ENCODE measurements at regions not wholly inside any gene's neighbourhood (a gene's known extent, or its start where the extent isn't known, plus 50 kb on each side); places are given as distances from the start of the nearest gene placed in this dataset.

DNA sequence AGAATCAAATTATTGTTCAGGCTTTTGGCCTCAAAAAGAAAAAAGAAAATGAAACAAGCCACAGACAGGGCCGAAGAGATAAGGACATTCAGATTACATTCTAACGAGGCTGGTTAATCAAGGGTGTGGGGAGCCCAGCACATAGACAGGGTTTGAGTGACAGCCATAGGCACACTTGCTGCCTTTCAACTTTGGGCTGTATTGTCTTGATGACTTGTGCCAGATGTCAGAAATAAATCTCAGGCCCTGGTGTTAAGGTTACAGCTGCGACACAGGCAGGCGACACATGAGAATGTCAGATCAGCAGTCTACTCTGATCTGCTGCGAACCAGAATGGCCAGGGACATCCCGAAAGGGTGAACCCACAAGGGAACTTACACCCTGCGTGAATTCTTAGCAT is 231.2 kb upstream of the ARRDC4 start:
- Histone ChIP-seq H3K4me1 (ENCODE audit: control insufficient read depth, insufficient read depth, low read length) (peaks cover 7% of the 10 kb centered on the region), H3K27ac (ENCODE audit: low read depth, low read length) (peak overlapping the region; percentile 62), H3K9me3 (ENCODE audit: control insufficient read depth, insufficient read depth, low read length) (no peaks in the 10 kb centered on the region), H3K27me3 (ENCODE audit: control insufficient read depth, insufficient read depth, low read length) (peaks cover 2% of the 10 kb centered on the region), H3K36me3 (ENCODE audit: control insufficient read depth, insufficient read depth, low read length) (no peaks in the 10 kb centered on the region), H3K4me3 (ENCODE audit: low read depth, low read length) (no peak overlapping the region)
- DNase-seq (ENCODE audit: low read depth in 4 of 6, low spot score in 6 of 6): peak in 1 of 6 donors; percentile 25
- 44% methylated on average over 7 of the region's 7 CpGs for WGBS (ENCODE audit: insufficient coverage)

DNA sequence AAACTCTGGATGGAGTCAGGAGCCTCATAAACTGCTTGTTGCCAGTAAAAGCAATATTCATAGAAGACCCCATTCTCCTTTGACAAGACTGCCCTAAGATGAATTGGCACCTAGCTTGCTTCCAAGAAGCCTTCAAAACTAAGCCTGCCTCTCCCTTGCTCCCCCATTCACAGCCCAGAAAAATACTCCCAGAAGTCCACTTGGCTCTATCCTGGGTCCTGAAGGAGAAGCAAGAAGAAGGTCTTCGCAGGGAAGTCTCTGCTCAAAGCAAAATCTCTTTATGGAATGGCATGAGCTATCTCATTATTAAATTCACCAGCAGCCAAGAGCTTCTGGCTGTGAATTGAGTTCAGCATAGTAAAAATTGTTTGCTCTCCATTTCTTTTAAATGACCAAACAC is 230.2 kb upstream of the ARRDC4 start:
- DNase-seq (ENCODE audit: low read depth in 4 of 6, low spot score in 6 of 6): no peak
- H3K36me3 ChIP-seq (ENCODE audit: control insufficient read depth, insufficient read depth, low read length): no peaks in the 10 kb centered on the region
- peaks cover 2% of the 10 kb centered on the region for H3K27me3 ChIP-seq (ENCODE audit: control insufficient read depth, insufficient read depth, low read length)
- H3K4me1 ChIP-seq (ENCODE audit: control insufficient read depth, insufficient read depth, low read length): peaks cover 7% of the 10 kb centered on the region
- no peaks in the 10 kb centered on the region for H3K9me3 ChIP-seq (ENCODE audit: control insufficient read depth, insufficient read depth, low read length)
- no CpG with 5 or more reads among the region's 1 CpG for whole genome bisulfite sequencing (ENCODE audit: insufficient coverage)
- H3K4me3 ChIP-seq (ENCODE audit: low read depth, low read length): no peak overlapping the region
- H3K27ac ChIP-seq (ENCODE audit: low read depth, low read length): peak overlapping the region; percentile 62

DNA sequence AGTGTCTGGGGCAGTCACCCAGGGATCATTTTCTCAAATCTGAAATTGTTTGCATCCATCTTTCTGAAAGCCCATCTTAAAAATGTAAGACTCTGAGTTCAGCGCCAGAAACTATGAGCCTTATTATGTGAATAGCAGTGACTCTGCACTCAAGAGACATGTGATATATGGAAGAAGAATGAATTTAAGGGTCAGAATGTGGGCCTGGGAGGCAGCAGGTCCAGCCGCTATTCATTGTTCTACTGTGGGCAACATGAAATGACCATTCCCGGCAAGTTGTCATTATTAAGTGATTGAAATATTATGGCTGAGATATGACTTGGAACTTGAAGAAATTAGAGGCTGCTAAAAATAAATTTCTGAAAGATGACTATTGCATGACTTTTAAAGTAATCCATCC is 228.6 kb upstream of the ARRDC4 start:
- Histone ChIP-seq H3K27ac (ENCODE audit: low read depth, low read length) (peak overlapping the region; percentile 25), H3K4me1 (ENCODE audit: control insufficient read depth, insufficient read depth, low read length) (peaks cover 7% of the 10 kb centered on the region), H3K36me3 (ENCODE audit: control insufficient read depth, insufficient read depth, low read length) (no peaks in the 10 kb centered on the region), H3K9me3 (ENCODE audit: control insufficient read depth, insufficient read depth, low read length) (no peaks in the 10 kb centered on the region), H3K4me3 (ENCODE audit: low read depth, low read length) (no peak overlapping the region), H3K27me3 (ENCODE audit: control insufficient read depth, insufficient read depth, low read length) (peaks cover 2% of the 10 kb centered on the region)
- WGBS (ENCODE audit: insufficient coverage): 93% methylated on average over 3 of the region's 3 CpGs
- DNase-seq (ENCODE audit: low read depth in 4 of 6, low spot score in 6 of 6): peak in 1 of 6 donors; percentile 14

DNA sequence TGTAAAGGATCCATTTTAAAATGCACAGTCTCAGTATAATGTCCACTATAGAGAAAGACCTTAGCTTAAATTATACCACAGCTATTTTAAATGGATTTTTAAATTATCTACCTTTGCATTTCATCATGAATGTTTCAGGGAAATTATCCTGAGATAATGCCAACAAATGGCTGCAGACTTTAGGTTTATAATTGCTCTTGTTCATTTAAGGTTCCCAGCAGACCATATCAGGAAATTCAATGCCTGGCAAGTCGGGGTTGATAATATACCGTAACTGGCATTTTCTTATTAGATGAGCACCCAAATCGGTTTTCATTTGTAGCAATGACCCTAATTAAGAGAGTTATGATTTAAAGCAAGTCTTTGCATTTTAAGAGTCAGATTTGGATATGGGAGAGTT is 227.1 kb upstream of the ARRDC4 start:
- Histone ChIP-seq H3K9me3 (ENCODE audit: control insufficient read depth, insufficient read depth, low read length) (no peaks in the 10 kb centered on the region), H3K27me3 (ENCODE audit: control insufficient read depth, insufficient read depth, low read length) (peaks cover 2% of the 10 kb centered on the region), H3K27ac (ENCODE audit: low read depth, low read length) (no peak overlapping the region), H3K36me3 (ENCODE audit: control insufficient read depth, insufficient read depth, low read length) (no peaks in the 10 kb centered on the region), H3K4me3 (ENCODE audit: low read depth, low read length) (no peak overlapping the region), H3K4me1 (ENCODE audit: control insufficient read depth, insufficient read depth, low read length) (peaks cover 4% of the 10 kb centered on the region)
- WGBS (ENCODE audit: insufficient coverage): no CpG with 5 or more reads among the region's 3 CpGs
- DNase-seq (ENCODE audit: low read depth in 4 of 6, low spot score in 6 of 6): peak in 1 of 6 donors; percentile 73

DNA sequence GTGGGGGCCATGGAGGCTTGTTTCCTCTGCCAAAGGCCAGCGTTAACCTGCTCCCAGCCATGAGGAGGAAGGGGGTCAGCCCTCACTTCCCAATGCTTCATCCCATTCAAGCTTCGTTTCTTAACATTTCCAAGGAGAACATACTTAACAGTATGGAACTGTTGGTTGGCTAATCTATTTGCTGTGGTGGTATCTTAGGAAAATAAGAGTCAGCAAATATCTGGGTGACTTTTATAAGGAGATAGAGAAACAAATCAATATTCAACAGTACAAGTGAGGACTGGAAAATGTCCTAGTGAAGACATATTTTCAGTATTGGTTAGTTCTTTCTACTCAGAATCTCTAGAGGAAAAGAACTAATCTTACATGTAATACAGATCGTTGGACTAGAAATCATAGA is 223.8 kb upstream of the ARRDC4 start:
- Histone ChIP-seq H3K4me1 (ENCODE audit: control insufficient read depth, insufficient read depth, low read length) (no peaks in the 10 kb centered on the region), H3K36me3 (ENCODE audit: control insufficient read depth, insufficient read depth, low read length) (no peaks in the 10 kb centered on the region), H3K9me3 (ENCODE audit: control insufficient read depth, insufficient read depth, low read length) (no peaks in the 10 kb centered on the region), H3K27ac (ENCODE audit: low read depth, low read length) (no peak overlapping the region), H3K27me3 (ENCODE audit: control insufficient read depth, insufficient read depth, low read length) (no peaks in the 10 kb centered on the region), H3K4me3 (ENCODE audit: low read depth, low read length) (no peak overlapping the region)
- no peak for DNase-seq (ENCODE audit: low read depth in 4 of 6, low spot score in 6 of 6)
- 60% methylated on average over 1 of the region's 3 CpGs for WGBS (ENCODE audit: insufficient coverage)

DNA sequence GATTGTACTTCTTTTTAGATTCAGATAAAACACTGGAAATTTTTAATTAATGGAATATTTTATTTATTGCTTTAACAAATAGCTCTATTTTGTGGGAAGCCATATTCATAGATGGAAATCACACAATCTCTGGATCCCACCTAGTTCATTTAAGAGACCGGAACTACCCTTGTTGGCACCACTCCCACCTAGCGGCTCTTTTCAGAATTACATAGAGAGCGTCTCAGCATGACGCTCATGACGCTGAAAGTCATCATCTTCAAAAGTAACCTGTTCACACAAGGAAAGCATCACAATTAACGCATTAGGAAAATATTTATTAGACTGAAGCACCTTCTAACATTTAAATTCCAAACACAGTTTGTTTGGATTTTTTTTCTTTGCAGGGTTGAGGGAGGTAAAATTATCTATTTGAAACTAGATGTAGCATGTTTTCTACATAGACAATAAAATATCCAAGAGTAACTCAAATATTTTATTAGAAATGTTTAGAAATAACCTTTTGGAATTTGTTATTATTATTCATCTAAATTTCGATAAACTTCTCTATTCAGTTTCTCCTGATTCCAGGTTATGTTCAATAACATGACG is 214.9 kb upstream of the ARRDC4 start:
- WGBS (ENCODE audit: insufficient coverage): 60% methylated on average over 2 of the region's 8 CpGs
- Histone ChIP-seq H3K27ac (ENCODE audit: low read depth, low read length) (no peak overlapping the region), H3K4me1 (ENCODE audit: control insufficient read depth, insufficient read depth, low read length) (peaks cover 10% of the 10 kb centered on the region), H3K9me3 (ENCODE audit: control insufficient read depth, insufficient read depth, low read length) (peaks cover 2% of the 10 kb centered on the region), H3K36me3 (ENCODE audit: control insufficient read depth, insufficient read depth, low read length) (no peaks in the 10 kb centered on the region), H3K4me3 (ENCODE audit: low read depth, low read length) (no peak overlapping the region), H3K27me3 (ENCODE audit: control insufficient read depth, insufficient read depth, low read length) (no peaks in the 10 kb centered on the region)
- no peak for DNase-seq (ENCODE audit: low read depth in 4 of 6, low spot score in 6 of 6)

DNA sequence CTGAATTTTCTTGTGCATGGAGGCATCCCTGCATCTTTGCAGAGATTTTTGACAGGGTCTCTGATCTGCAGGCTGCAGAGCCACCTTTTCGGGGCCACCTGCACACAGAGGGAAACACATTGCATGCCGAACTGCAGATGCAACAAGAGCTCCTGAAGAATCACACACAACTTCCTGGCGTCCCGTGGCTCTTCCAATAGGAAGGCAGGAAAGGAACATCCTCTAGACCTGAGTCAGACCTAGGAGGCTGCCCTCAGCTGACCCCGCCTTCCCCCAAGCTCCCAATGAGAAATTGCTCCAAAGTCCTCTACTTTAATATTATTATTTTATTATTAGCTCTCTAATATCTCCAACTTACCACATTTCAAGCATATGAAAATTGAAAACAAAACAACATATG is 213.2 kb upstream of the ARRDC4 start:
- no peak overlapping the region for H3K27ac ChIP-seq (ENCODE audit: low read depth, low read length)

DNA sequence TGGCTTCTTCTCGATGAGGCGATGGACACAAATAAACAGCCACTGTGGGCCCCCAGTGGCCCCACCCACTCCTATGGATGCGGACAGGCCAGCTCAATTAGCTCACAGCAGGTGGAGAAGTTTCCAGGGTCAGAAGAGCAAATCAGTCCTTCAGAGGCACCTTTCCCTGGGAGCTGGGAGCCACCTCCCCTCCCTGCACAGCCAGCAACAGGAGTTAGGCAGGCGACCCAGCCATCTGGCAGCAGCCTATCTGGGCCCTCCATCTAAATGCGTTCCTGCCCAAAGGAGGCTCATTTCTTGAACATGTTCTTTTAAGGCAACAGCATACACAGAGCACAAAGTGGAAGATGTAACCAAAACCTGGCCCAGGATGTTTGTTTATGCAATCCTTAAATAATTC is 211.9 kb upstream of the ARRDC4 start:
- H3K36me3 ChIP-seq (ENCODE audit: control insufficient read depth, insufficient read depth, low read length): no peaks in the 10 kb centered on the region
- no peak for DNase-seq (ENCODE audit: low read depth in 4 of 6, low spot score in 6 of 6)
- peaks cover 2% of the 10 kb centered on the region for H3K9me3 ChIP-seq (ENCODE audit: control insufficient read depth, insufficient read depth, low read length)
- H3K4me3 ChIP-seq (ENCODE audit: low read depth, low read length): no peak overlapping the region
- no peaks in the 10 kb centered on the region for H3K27me3 ChIP-seq (ENCODE audit: control insufficient read depth, insufficient read depth, low read length)
- whole genome bisulfite sequencing (ENCODE audit: insufficient coverage): 79% methylated on average over 5 of the region's 5 CpGs
- H3K4me1 ChIP-seq (ENCODE audit: control insufficient read depth, insufficient read depth, low read length): peaks cover 10% of the 10 kb centered on the region
- peak overlapping the region; percentile 7 for H3K27ac ChIP-seq (ENCODE audit: low read depth, low read length)

More for the DNA sequence above, 213.2 kb upstream of the ARRDC4 start:
- no peak for DNase-seq (ENCODE audit: low read depth in 4 of 6, low spot score in 6 of 6)
- Histone ChIP-seq H3K4me1 (ENCODE audit: control insufficient read depth, insufficient read depth, low read length) (peaks cover 10% of the 10 kb centered on the region), H3K4me3 (ENCODE audit: low read depth, low read length) (no peak overlapping the region), H3K36me3 (ENCODE audit: control insufficient read depth, insufficient read depth, low read length) (no peaks in the 10 kb centered on the region), H3K27me3 (ENCODE audit: control insufficient read depth, insufficient read depth, low read length) (no peaks in the 10 kb centered on the region), H3K9me3 (ENCODE audit: control insufficient read depth, insufficient read depth, low read length) (peaks cover 2% of the 10 kb centered on the region)
- WGBS (ENCODE audit: insufficient coverage): 81% methylated on average over 4 of the region's 5 CpGs

DNA sequence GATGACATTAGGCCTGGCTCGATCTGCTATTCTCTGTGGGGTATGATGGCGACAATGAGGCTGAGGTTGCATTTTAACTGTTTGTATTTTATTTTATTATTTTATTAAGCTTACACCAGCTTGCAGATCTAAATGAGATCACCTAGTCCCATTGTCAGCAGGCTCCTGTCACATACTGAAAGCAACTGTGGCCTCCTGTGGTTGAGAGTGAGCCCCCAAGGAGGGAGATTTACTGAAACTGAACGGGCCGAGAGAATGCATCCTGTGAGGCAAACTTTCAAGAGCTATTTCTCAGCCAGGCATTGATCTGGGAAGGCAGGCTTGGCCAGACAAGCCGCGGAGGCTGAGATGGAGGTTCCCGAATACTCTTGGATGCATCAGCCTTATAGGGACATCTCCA is 210.4 kb upstream of the ARRDC4 start:
- WGBS (ENCODE audit: insufficient coverage): 23% methylated on average over 2 of the region's 7 CpGs
- no peaks in the 10 kb centered on the region for H3K27me3 ChIP-seq (ENCODE audit: control insufficient read depth, insufficient read depth, low read length)

DNA sequence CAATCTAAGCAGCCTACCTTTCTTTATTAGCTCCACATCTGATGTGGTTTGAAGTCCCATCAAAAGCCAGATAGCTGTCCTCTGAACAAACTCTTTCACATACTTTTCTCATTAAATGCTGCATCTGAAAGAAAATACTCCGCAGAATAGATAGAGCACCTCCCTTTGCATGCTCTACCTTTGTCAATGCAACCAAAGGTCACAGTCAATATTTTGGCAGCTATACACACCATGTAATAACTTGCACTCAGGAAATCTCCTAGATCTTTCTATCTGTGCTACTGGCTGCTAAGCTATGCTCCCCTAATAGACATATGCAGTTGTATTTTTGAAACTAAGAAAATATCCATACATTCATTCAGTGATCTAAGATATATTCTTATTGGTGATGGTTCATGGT is 204.8 kb upstream of the ARRDC4 start:
- no peak overlapping the region for H3K4me3 ChIP-seq (ENCODE audit: low read depth, low read length)
- no peak for DNase-seq (ENCODE audit: low read depth in 4 of 6, low spot score in 6 of 6)
- H3K27ac ChIP-seq (ENCODE audit: low read depth, low read length): no peak overlapping the region
- H3K9me3 ChIP-seq (ENCODE audit: control insufficient read depth, insufficient read depth, low read length): no peaks in the 10 kb centered on the region
- H3K27me3 ChIP-seq (ENCODE audit: control insufficient read depth, insufficient read depth, low read length): peaks cover 2% of the 10 kb centered on the region
- 100% methylated on average over 1 of the region's 1 CpG for WGBS (ENCODE audit: insufficient coverage)
- H3K36me3 ChIP-seq (ENCODE audit: control insufficient read depth, insufficient read depth, low read length): no peaks in the 10 kb centered on the region
- no peaks in the 10 kb centered on the region for H3K4me1 ChIP-seq (ENCODE audit: control insufficient read depth, insufficient read depth, low read length)

More for the DNA sequence above, 210.4 kb upstream of the ARRDC4 start:
- peak in 1 of 6 donors; percentile 40 for DNase-seq (ENCODE audit: low read depth in 4 of 6, low spot score in 6 of 6)
- no peaks in the 10 kb centered on the region for H3K9me3 ChIP-seq (ENCODE audit: control insufficient read depth, insufficient read depth, low read length)
- peaks cover 10% of the 10 kb centered on the region for H3K4me1 ChIP-seq (ENCODE audit: control insufficient read depth, insufficient read depth, low read length)
- H3K27ac ChIP-seq (ENCODE audit: low read depth, low read length): peak overlapping the region; percentile 67
- H3K36me3 ChIP-seq (ENCODE audit: control insufficient read depth, insufficient read depth, low read length): no peaks in the 10 kb centered on the region
- H3K4me3 ChIP-seq (ENCODE audit: low read depth, low read length): no peak overlapping the region

Data from spinal cord (tissue), 9 donors.